Stimulated activated naive B cell treated with anti-CD40 and anti-IgM and Interleukin-4, amounts not matched to agents 10 μg/mL and 1 μg/mL and 100 μg/mL, for 72 hours (primary cell): ENCODE measurements at regions not wholly inside any gene's neighbourhood (a gene's known extent, or its start where the extent isn't known, plus 50 kb on each side); places are given as distances from the start of the nearest gene placed in this dataset.

Experiments used
- ATAC-seq, 2 donors: fragments of 150-1000 bp; cut with Tn5 transposase; replicated peaks; 2 replicates each; pipeline ENCODE4 v1.10.0; 2021; ENCODE audit warnings: moderate library complexity in 1 of 2
- DNase-seq: peaks from one replicate; pipeline ENCODE4 v3.0.0; 2021
- H3K27ac Mint-ChIP-seq: one replicate; pipeline ENCODE4 v1.8.0; 2022; ENCODE audit warnings: mild to moderate bottlenecking, mixed read lengths
- H3K27me3 Mint-ChIP-seq, 2 donors: one replicate each; pipeline ENCODE4 v1.8.0; 2022; ENCODE audit warnings: mixed read lengths in 2 of 2
- H3K36me3 Mint-ChIP-seq, 2 donors: one replicate each; pipeline ENCODE4 v1.8.0; 2022; ENCODE audit warnings: mixed read lengths in 2 of 2, mild to moderate bottlenecking in 1 of 2
- H3K4me1 Mint-ChIP-seq, 2 donors: one replicate each; pipeline ENCODE4 v1.8.0; 2022; ENCODE audit warnings: mixed read lengths in 2 of 2, mild to moderate bottlenecking in 1 of 2
- H3K4me3 Mint-ChIP-seq, 2 donors: one replicate each; pipeline ENCODE4 v1.8.0; 2022; ENCODE audit warnings: mild to moderate bottlenecking in 2 of 2, mixed read lengths in 2 of 2, moderate library complexity in 1 of 2
- H3K9me3 Mint-ChIP-seq, 2 donors: one replicate each; pipeline ENCODE4 v1.8.0; 2022; ENCODE audit warnings: mixed read lengths in 2 of 2, mild to moderate bottlenecking in 1 of 2

- Mint-ChIP-seq H3K27me3 (no peaks in the 10 kb centered on the region), H3K9me3 (peaks cover 7% of the 10 kb centered on the region in 2 donors), H3K27ac (no peak overlapping the region), H3K36me3 (no peaks in the 10 kb centered on the region), H3K4me3 (no peak overlapping the region), H3K4me1 (no peaks in the 10 kb centered on the region)
- no peak for DNase-seq
- no peak for ATAC-seq
These were observed 210.6 kb upstream of the FAT1 start for GRCh38 chr4:186934244-186934643.

GRCh38 chr4:186934841-186935443 lies 211.3 kb upstream of the FAT1 start:
- no peaks in the 10 kb centered on the region for H3K4me1 Mint-ChIP-seq
- H3K27ac Mint-ChIP-seq: no peak overlapping the region
- H3K36me3 Mint-ChIP-seq: no peaks in the 10 kb centered on the region
- H3K4me3 Mint-ChIP-seq: no peak overlapping the region
- peaks cover 6% of the 10 kb centered on the region in 2 donors for H3K9me3 Mint-ChIP-seq
- no peak for ATAC-seq
- DNase-seq: no peak
- no peaks in the 10 kb centered on the region for H3K27me3 Mint-ChIP-seq

GRCh38 chr4:186935901-186936300 lies 212.2 kb upstream of the FAT1 start:
- H3K27ac Mint-ChIP-seq: no peak overlapping the region
- DNase-seq: no peak
- H3K4me3 Mint-ChIP-seq: no peak overlapping the region
- H3K9me3 Mint-ChIP-seq: peaks cover 3% of the 10 kb centered on the region in 2 donors
- H3K4me1 Mint-ChIP-seq: no peaks in the 10 kb centered on the region
- no peaks in the 10 kb centered on the region for H3K36me3 Mint-ChIP-seq
- no peaks in the 10 kb centered on the region for H3K27me3 Mint-ChIP-seq
- no peak for ATAC-seq

- ATAC-seq (no peak), DNase-seq (no peak)
- Mint-ChIP-seq H3K27ac (no peak overlapping the region), H3K9me3 (peaks cover 2 to 3% of the 10 kb centered on the region in 2 donors), H3K27me3 (no peaks in the 10 kb centered on the region), H3K4me3 (no peak overlapping the region), H3K36me3 (no peaks in the 10 kb centered on the region), H3K4me1 (no peaks in the 10 kb centered on the region)
These were observed 213.1 kb upstream of the FAT1 start for GRCh38 chr4:186936496-186937375.

- no peaks in the 10 kb centered on the region for H3K4me1 Mint-ChIP-seq
- H3K9me3 Mint-ChIP-seq: peaks cover 0 to 3% of the 10 kb centered on the region in 2 donors
- H3K4me3 Mint-ChIP-seq: no peak overlapping the region
- no peak for DNase-seq
- no peaks in the 10 kb centered on the region for H3K36me3 Mint-ChIP-seq
- H3K27me3 Mint-ChIP-seq: no peaks in the 10 kb centered on the region
- H3K27ac Mint-ChIP-seq: no peak overlapping the region
- no peak for ATAC-seq
These were observed 215.6 kb upstream of the FAT1 start for GRCh38 chr4:186939226-186939625.

- DNase-seq (no peak), ATAC-seq (no peak)
- peaks cover 0 to 3% of the 10 kb centered on the region in 2 donors for H3K9me3 Mint-ChIP-seq
- no peaks in the 10 kb centered on the region for H3K4me1 Mint-ChIP-seq
- no peaks in the 10 kb centered on the region for H3K27me3 Mint-ChIP-seq
- H3K4me3 Mint-ChIP-seq: no peak overlapping the region
- no peak overlapping the region for H3K27ac Mint-ChIP-seq
- no peaks in the 10 kb centered on the region for H3K36me3 Mint-ChIP-seq
These were observed 216.1 kb upstream of the FAT1 start for GRCh38 chr4:186939766-186940165.

- Mint-ChIP-seq H3K4me1 (no peaks in the 10 kb centered on the region), H3K27ac (no peak overlapping the region), H3K36me3 (no peaks in the 10 kb centered on the region), H3K9me3 (peaks cover 0 to 4% of the 10 kb centered on the region in 2 donors), H3K4me3 (no peak overlapping the region), H3K27me3 (no peaks in the 10 kb centered on the region)
- ATAC-seq (no peak), DNase-seq (no peak)
These were observed 216.8 kb upstream of the FAT1 start for GRCh38 chr4:186940476-186940875.

GRCh38 chr4:186942758-186943377 lies 219.2 kb upstream of the FAT1 start:
- Mint-ChIP-seq H3K27me3 (no peaks in the 10 kb centered on the region), H3K27ac (no peak overlapping the region), H3K9me3 (peaks cover 4 to 6% of the 10 kb centered on the region in 2 donors), H3K4me3 (no peak overlapping the region), H3K36me3 (no peaks in the 10 kb centered on the region), H3K4me1 (no peaks in the 10 kb centered on the region)
- DNase-seq: no peak
- ATAC-seq: no peak

- H3K27me3 Mint-ChIP-seq: no peaks in the 10 kb centered on the region
- peaks cover 4 to 5% of the 10 kb centered on the region in 2 donors for H3K9me3 Mint-ChIP-seq
- no peaks in the 10 kb centered on the region for H3K4me1 Mint-ChIP-seq
- DNase-seq: no peak
- no peak for ATAC-seq
- H3K27ac Mint-ChIP-seq: no peak overlapping the region
- H3K36me3 Mint-ChIP-seq: no peaks in the 10 kb centered on the region
- no peak overlapping the region for H3K4me3 Mint-ChIP-seq
These were observed 219.8 kb upstream of the FAT1 start for GRCh38 chr4:186943411-186943810.

- Mint-ChIP-seq H3K36me3 (no peaks in the 10 kb centered on the region), H3K27ac (no peak overlapping the region), H3K9me3 (peaks cover 4 to 5% of the 10 kb centered on the region in 2 donors), H3K4me3 (no peak overlapping the region), H3K4me1 (no peaks in the 10 kb centered on the region), H3K27me3 (no peaks in the 10 kb centered on the region)
- ATAC-seq: no peak
- no peak for DNase-seq
These were observed 222.5 kb upstream of the FAT1 start for GRCh38 chr4:186946136-186946535.

- no peak overlapping the region for H3K27ac Mint-ChIP-seq
- ATAC-seq (no peak), DNase-seq (no peak)
- no peaks in the 10 kb centered on the region for H3K4me1 Mint-ChIP-seq
- peaks cover 4 to 5% of the 10 kb centered on the region in 2 donors for H3K9me3 Mint-ChIP-seq
- no peaks in the 10 kb centered on the region for H3K36me3 Mint-ChIP-seq
- H3K27me3 Mint-ChIP-seq: no peaks in the 10 kb centered on the region
- H3K4me3 Mint-ChIP-seq: no peak overlapping the region
These were observed 223.1 kb upstream of the FAT1 start for GRCh38 chr4:186946682-186947294.

GRCh38 chr4:186948361-186949242 lies 224.9 kb upstream of the FAT1 start:
- ATAC-seq (peak; percentile 21 to 43), DNase-seq (no peak)
- no peaks in the 10 kb centered on the region for H3K36me3 Mint-ChIP-seq
- no peaks in the 10 kb centered on the region for H3K27me3 Mint-ChIP-seq
- H3K4me1 Mint-ChIP-seq: no peaks in the 10 kb centered on the region
- no peak overlapping the region for H3K27ac Mint-ChIP-seq
- no peak overlapping the region for H3K4me3 Mint-ChIP-seq
- peaks cover 4 to 10% of the 10 kb centered on the region in 2 donors for H3K9me3 Mint-ChIP-seq

- Mint-ChIP-seq H3K9me3 (peaks cover 4 to 10% of the 10 kb centered on the region in 2 donors), H3K27me3 (no peaks in the 10 kb centered on the region), H3K4me1 (no peaks in the 10 kb centered on the region), H3K27ac (no peak overlapping the region), H3K36me3 (no peaks in the 10 kb centered on the region), H3K4me3 (no peak overlapping the region)
- ATAC-seq (no peak), DNase-seq (no peak)
These were observed 226.2 kb upstream of the FAT1 start for GRCh38 chr4:186949847-186950246.

GRCh38 chr4:186952709-186953108 lies 229.1 kb upstream of the FAT1 start:
- Mint-ChIP-seq H3K36me3 (no peaks in the 10 kb centered on the region), H3K27me3 (no peaks in the 10 kb centered on the region), H3K27ac (no peak overlapping the region), H3K4me1 (no peaks in the 10 kb centered on the region), H3K4me3 (no peak overlapping the region), H3K9me3 (peaks cover 6 to 8% of the 10 kb centered on the region in 2 donors)
- DNase-seq (no peak), ATAC-seq (no peak)
